ENCODE measurements at regions not wholly inside any gene's neighbourhood (a gene's known extent, or its start where the extent isn't known, plus 50 kb on each side); places are given as distances from the start of the nearest gene placed in this dataset.

DNA sequence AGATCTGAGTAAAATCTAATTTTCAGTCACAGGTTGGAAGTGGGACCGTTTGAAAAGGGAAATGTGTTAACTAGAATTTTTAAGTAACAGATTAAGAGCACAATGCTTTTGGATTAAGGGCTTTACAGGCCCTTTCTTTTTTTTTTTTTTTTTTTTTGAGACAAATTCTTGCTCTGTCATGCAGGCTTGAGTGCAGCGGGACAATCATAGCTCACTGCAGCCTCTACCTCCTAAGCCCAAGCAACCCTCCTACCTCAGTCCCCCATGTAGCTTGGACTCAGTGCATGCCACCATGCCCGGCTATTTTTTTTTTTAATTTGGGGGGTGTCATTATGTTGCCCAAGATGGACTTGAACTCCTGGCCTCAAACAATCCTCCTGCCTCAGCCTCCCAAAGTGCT is 363.7 kb downstream of the LIG4 start:
- no peak for DNase-seq

DNA sequence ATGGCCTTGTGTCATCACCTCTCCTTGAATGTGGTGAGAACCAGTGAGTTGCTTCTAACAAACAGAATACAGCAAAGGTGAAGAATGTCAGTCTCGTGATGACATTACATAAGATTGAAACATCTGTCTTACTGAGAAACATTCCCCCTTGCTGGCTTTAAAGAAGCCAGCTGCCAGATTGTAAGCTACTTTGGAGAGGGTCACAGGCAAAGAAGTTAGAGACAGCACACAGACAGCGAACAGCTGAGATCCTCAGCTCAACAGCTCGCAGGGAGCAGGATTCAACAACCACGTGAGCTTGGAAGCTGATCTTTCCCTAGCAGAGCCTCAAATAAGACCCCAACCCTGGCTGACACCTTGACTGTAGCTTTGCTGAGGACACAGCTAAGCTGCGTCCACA is 367.9 kb downstream of the LIG4 start:
- DNase-seq: no peak

DNA sequence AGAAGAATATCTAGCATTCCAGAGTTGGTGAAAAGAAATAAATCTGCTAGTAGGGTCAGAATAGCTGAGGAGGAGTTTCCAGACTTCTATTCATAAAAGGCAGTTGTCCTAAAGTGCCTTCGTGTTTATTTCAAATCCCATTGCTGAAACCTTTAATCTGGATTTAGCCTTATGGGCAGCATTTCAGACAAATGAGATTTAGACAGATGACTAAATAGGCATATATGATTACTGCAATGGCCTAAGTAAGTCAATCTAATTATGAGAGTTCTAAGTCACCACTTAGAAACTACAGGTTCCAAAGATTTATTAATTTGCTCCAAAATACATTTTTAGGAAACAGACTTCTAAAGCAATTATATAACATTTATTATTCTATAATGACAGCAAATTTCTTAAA is 368.7 kb downstream of the LIG4 start:
- no peak for DNase-seq

DNA sequence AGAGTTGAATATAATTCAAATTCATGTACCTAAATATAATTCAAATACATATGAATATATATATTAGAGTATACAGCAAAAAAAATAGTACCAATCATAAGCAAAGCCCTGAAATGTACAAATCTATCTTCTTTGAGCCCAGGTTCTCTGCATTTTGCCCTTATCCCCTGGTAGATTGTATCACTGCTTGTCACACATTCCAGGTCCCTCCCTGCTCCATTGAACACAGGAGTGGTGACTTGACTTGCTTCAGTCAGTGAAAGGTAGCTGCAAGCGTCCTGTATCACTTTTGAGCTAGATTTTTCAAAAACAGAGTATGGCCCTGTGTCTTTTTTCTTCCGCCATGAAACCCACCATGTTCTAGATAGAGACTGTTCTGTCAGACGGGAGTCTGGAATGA is 369.4 kb downstream of the LIG4 start:
- DNase-seq: no peak

DNA sequence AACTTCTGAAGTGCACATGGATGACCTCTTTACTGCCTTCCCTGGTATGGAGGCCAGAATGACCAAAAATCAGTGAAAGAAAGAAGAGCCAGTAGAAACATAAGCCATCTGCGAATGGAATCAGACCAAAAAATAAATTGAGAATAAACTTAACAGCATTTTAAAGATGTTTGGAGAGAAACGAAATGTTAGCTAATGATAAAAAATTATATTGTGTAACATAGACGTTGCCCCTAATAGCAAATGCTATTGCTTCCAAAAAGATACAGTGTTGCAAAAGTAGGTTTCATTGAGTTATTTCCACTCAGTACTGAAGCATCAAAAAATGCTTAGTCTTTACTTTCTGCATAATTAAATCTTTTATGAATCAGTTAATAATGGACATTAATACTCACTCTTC is 371.7 kb downstream of the LIG4 start:
- no peak for DNase-seq

DNA sequence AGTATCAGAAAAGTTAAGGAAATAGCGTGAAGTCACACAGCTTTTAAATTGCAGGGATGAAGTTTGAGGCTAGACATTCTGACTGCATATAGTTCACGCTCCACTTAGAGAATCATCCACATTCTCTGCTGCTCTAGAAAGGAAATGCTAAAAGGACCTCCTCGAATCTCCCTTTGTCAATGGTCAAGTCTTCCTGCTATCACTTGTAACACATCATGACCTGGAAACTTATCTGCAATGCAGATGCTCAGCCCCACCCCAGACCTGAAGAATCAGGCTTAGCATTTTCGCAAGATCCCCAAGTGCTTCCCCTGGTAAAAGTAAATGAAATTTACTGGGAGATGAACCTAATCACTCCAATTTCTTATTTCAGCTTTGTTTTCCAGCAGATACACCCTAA is 372.1 kb downstream of the LIG4 start:
- DNase-seq: no peak

DNA sequence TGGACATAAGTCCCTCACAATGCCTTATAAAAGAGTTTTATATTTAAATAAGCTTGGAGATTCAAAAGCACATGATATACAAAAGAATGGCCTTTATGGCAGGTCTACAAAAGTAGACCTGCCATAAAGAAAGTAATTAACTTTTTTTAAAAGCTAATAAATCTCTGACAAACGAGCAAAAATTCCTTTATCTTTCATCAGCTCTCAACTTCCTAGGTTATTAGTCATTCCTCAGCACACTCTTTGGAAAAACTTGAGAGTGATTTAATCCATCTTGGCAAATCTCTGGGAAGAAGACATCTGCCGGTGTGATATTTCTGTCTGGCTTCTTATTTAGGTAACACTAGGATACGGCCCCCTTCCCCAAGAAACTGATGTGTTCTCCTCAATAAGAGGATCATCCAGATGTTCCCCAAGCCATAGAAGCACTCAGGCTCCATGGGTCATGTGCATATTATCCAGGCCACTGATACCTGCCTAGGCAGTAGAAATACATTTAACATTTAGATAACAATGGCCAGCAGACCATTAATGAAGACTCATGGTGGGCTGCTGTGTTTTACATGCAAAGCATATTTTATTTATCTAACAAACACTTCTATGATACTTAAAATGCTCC is 372.7 kb downstream of the LIG4 start:
- DNase-seq: no peak

DNA sequence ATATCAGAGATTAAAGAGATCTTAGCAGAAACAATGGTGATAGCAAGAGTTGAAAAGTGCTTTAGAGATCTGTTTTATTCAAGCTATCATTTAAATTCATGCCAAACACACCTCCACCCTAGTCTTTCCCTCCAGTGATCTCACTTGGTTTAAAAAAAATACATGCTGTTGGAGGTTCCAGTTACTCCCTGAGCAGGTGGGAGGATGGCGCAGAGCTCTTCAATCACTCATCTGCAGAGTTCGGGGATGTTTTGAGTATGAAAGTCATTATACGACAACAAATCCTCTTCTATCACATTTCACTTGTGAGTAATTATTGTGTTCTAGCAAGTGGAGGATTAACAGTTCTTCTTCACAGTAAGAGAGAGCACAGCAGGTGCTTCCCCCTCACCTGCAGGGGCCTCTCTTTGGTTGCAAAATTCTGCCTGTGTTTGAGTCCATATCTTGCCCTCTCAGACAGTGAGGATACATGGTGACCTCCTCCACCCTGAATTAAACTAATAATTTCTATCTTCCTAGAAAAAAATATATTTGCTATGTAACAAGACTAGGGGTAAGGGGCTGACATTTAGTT is 376.7 kb downstream of the LIG4 start:
- no peak for DNase-seq

DNA sequence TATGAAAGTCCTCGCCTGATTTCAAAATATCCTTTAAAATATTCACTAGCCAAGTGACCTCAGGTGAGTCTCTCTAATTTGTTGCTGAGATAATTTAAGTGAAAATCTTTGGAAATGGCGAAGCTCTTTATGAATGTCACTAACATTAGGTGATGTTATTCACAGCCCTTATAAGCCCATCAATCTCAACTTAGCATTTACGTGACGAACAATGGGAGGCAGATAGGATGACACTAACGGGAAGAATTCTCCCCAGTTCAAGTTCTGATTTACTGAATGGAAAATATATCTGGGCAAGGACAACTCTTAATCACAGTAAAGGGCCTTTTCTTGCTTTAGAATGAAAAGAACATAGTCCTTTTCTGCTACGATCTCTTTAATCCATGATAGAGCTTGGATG is 378.7 kb downstream of the LIG4 start:
- no peak for DNase-seq

DNA sequence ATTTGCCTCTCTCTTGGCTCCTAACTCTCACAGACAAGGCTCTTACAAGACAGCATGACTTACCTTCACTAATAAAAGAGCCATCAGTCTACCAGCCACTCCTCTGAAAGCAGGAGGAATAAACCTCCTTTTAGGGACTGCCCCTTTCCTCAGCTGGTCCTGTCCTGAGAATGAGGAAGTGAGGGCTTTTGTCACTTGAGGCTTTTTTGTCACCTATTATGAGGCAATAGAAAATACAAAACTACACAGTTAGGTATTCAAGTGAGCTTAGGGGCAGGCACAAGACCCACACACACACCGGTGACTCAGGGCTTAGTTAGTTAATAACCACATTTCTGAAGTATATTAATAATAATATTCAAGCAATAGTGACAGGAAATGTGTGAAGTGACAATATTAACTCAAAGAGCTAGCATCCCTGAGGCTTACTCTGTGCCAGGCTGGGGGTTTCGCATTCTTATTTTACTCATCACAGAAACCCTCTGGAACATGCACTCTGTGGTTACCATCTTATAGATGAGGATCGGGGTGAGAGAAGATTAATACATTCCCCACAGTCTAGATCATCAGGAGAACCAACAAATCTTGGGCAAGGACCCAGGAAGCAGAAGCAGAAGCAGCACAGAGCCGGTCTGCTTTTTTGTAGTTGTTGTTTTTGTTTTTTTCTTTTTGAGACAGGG is 379.9 kb downstream of the LIG4 start:
- no peak for DNase-seq

DNA sequence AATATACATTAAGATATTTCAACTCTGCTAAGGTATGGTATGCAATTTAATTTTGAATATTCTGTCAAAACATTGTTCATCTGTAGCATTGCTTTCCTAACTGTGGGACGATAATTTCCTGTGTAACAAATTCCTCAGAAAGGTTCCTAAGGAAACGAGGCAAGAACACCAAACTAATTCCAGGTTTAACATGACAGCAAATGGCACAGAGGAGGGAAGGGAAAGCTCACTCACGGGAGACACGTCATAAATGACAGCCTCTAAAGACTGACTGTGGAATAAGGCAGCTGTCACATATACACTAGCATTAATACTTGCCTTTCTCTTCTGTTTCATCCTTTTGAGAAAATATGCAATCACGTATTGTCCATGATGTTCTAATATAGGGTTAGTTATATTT is 380.6 kb downstream of the LIG4 start:
- DNase-seq: no peak

DNA sequence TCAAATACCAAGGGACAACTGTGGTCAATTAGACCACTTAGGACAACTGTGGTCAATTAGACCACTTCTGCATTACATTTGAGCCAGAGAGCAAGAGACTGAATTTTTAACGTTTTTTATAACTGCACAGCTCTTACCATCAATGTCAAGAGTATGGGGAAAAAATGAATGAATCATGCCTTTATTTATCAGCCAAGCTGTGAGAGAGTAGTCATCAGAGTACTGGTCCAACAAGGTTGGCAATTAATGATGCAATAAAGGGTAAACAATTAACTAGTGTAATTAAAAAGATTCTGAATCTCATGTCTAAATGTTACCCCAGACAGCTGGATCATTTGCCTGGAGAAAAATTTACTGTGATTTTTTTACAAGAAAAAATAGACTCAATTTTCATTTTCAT is 381.1 kb downstream of the LIG4 start:
- DNase-seq: no peak

DNA sequence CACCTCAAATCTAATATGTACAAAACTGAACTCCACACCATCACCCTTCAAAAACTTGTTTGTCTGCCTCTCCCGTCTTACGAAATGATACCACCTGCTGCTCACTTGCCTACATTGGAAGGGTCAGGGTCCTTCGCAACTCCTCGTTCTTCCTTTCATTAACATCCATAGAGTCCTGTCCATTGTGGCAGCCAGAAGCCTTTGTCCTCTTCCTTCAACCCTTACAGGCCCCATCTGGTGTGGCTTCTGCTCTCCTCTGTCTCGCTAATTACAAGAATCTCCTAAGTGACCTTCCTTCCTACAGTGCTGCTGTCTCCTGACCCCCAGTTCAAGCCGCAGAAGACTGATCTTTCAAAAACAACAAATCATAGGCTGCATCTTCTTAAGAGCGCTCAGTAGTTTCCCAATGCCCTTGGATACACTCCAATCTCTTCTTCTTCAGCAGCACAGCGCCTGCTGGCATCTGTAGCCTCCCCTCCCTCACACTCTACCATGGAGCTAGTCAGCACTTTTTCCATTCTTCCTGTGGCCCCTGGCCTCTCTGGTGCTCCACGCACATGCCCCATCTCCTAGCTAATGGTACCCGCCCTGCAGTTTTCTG is 382.7 kb downstream of the LIG4 start:
- no peak for DNase-seq

DNA sequence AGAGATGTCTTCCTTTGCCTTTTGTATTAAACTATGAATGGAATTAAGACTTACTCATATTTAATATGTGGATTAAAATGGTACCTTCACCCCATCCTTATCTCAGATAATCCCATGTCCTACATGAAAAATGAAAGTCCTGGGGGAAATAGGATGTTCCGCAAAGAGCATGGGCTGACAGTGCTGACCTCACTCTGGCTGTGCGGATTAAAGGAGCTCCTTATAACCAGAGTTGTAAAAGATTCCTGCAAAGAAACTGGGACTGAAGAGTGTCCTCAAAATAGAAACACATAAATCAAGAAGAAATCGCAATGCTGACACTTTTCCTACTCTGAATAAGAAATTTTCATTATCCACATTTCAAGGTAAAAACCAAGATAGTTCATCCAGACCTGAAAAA is 384.5 kb downstream of the LIG4 start:
- no peak for DNase-seq

DNA sequence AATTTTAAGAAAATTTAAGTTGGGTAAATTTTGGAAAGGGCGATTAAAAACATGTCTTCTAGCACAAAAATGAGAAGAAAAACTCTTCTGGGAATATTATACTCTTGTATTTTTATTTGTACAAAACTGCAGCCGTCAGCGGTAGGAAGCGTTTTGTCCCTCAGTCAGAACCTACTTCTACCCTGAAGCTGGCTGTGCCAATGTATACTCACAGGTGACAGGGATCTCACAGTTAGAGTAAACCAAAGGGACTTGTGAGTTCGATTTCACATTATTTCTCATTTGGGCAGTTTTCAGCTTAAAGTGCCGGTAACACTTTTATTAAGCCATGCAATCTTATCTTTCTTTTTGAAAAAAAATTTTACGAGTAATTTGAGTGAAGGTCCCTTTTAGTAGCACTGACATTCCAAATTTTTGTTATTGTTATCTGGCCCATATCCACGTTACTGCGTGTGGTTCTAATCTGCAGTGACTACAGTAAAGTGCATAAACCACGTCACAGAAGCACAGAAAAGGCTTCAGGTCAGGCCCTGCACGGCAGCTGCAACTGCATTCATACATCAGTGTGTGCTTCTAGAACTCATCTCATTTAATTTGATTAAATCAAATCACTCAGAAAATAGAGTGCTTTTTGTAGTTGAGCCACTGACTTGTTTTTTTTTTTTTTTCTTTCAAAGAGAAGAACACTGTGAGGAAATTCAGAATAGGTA is 387.3 kb downstream of the LIG4 start:
- DNase-seq: no peak

DNA sequence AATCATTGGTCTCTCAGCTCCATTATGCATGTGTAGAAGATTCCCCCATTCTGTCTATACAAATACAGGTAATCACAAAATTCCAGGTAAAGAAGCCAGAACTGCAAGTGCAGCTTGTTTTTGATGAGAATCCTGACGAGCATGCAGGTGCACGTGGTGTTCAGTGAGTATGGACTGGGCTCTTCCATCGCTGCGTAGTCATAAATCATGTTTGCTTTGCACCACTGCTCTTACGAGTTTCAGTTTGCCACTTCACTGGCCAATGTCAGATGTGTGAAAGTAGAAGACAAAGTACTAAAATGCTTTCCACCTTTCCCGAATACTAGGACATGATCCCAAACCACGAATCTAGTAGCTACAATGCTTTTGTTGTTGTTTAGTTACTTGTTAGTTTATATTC is 390.7 kb downstream of the LIG4 start:
- no peak for DNase-seq

DNA sequence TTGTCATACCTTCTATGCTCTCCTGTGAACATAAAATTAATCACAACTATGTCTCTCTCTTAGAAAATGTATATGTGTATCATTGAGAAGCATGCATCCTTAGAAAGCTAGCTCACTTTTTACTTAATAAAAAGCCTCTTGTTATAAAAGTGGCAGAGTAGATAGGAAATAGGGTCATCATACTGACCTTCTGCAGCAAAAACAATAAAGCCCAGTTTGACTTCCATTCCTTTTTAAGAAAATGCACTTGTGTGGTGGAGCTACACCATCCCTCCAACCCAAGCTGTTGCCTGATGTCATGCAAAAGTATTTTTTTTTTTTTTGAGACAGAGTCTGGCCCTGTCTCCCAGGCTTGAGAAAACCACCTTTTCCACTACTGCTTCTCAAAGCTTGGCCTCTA is 393.3 kb downstream of the LIG4 start:
- DNase-seq: no peak

DNA sequence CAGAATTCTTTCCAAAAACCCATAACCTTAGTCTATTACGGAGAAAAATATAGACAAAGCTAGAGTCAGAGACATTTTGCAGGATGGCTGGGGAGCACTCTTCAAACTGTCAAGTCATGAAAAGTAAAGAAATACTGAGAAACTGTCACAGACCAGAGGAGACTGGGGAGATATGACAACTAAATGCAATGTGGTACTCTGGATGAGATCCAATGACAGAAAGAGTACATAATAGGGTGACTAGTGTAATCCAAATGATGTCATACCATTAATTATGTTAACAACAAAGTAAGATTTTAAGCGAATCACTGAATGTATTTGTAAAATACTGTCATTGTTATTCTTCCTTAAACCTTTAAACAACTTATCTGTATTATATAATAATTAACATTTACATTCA is 393.8 kb downstream of the LIG4 start:
- DNase-seq: no peak

DNA sequence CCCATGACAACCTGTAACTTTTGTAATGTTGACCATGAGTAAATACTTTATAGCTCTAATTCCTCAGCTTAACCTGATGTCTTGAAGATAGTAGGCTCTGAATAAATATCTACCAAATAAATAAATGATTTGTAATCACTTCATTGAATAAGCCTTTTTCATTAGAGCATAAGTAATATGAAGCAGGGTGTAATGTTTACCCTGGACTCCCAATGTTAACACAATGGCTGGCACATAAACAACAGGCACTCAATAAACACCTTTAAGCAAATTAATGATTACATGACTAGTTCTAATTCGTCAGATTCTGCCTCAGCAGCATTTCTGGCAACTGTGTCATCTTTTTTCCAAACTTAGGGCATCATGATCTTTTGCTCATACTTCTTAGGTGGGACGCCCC is 396.3 kb downstream of the LIG4 start:
- DNase-seq: no peak

DNA sequence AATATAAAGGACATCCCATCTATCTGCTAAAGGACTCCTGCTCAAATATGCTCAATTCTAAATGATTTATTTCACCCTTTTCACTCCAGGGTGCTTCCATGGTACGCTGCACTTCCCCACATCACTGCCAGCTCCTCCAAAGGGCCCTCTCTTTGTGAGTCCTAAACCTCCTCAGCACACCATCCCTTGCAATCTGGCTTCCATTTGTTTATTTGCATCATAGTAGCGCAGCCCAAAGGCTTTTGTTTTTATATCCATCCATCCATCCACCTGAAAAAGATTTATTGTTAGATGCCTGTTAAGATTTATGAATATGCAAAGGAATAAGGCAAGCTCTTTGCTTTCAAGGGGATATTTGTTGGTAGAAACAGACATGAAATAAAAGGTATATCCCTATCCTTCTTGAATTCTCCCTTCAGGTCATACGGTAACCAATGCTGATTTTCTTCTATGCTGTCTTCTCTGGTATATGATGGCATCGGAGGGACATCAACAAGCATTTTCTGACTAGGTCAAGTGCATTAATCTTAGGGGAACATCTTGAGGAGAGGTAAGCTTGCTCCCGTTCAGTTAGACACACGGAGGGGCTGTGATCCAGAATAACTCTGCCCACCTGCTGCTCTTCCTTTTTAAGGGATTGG is 397.6 kb downstream of the LIG4 start:
- no peak for DNase-seq

DNA sequence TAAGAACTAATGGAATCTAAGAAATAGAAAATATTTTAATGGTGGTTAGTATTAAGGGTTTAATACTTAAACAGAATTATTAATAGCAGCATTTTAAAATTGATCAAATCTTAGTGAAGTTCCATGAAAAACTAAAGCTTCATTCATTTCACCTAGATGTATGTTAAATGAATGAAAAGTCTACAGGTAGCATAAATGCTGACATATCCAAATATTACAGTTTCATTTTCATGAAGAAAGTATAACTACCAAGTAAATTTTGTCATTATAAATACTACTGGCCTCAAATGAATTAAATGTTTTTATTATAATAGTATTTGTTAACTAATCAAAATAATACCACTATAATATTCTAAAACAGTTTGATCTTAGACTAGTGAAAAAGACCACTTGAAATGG is 403.3 kb downstream of the LIG4 start:
- no peak for DNase-seq

DNA sequence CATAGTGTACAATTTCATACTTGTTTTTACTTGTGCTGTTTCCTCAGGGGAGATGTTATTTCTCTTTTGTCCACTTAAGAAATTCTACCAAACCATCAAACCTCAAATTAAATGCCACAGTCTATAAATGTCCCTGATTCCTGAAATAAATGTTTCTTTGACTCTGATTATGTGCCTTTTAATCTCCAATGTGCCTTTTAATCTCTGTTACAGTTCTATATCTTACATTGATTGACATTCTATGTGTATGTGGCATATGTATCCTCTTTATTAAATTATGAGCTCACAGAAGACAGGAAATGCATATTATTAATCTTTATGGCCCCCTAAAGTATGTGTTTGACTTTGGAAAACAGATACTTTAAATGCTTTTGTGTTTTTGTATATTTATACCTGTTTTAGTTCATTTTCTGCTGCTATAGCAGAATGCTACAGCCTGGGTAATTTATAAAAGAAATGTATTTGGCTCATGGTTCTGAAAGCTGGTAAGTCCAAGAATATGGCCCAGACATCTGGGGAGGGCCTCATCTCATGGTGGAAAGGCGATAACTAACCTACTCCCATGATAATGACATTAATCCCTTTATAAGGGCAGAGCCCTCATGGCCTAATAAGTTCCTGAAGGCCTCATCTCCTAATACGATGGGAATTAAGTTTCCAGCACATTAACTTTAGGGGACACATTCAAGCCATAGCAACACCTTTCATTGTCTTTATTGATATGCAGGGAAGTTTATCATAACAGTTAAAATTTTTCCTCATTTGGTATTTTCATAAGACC is 403.9 kb downstream of the LIG4 start:
- no peak for DNase-seq

DNA sequence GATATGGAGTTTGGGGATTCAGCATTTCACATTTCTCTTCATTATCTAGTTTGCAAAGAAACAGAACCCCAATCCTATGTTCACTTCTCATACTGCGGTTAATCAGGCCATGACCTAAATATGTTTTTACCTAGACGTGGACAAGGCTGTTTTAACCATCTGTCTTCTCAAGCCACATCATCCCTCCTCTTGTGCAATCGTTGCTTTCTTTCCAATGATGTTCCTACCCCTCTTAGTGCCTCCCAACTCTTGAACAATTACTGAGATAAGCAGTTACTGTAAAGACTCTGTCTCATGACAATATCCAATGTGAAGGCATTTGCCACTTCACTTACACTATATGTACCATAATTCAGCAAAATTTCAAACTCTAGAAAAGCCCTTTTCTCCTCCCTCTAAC is 406.2 kb downstream of the LIG4 start:
- DNase-seq: no peak

Measured in activated naive CD4-positive, alpha-beta T cell (primary cell).